ENCODE measurements at regions not wholly inside any gene's neighbourhood (a gene's known extent, or its start where the extent isn't known, plus 50 kb on each side); places are given as distances from the start of the nearest gene placed in this dataset.

GRCh38 chr13:34623331-34623730, 318.7 kb upstream of the NBEA start:
- 94 to 100% methylated on average over 3 to 4 of the region's 4 CpGs for WGBS, 2 donors
- Histone ChIP-seq H3K36me3 (no peaks in the 10 kb centered on the region), H3K4me1 (no peaks in the 10 kb centered on the region), H3K27me3 (no peaks in the 10 kb centered on the region), H3K9me3 (no peaks in the 10 kb centered on the region), H3K4me3 (replicated peaks in 1 of 3) (no peak overlapping the region), H3K27ac (no peak overlapping the region)
- TF ChIP-seq POLR2A (IDR thresholded peaks at IDR 0.05) (no peak), CTCF (IDR thresholded peaks at IDR 0.05) (no peak)
- intact Hi-C loops (cut with DNase I) = no loop called here
- no peak for DNase-seq

GRCh38 chr13:34627509-34628208, 314.4 kb upstream of the NBEA start:
- H3K36me3 ChIP-seq = no peaks in the 10 kb centered on the region
- 67 to 70% methylated on average over 9 of the region's 9 CpGs for WGBS, 2 donors
- no peak overlapping the region for H3K4me3 ChIP-seq (replicated peaks in 1 of 3)
- no peaks in the 10 kb centered on the region for H3K27me3 ChIP-seq
- TF ChIP-seq POLR2A (IDR thresholded peaks at IDR 0.05) = no peak
- no peak for TF ChIP-seq CTCF (IDR thresholded peaks at IDR 0.05)
- H3K9me3 ChIP-seq = no peaks in the 10 kb centered on the region
- no peaks in the 10 kb centered on the region for H3K4me1 ChIP-seq
- no peak overlapping the region for H3K27ac ChIP-seq
- intact Hi-C loops (cut with DNase I) = no loop called here
- no peak for DNase-seq

GRCh38 chr13:34628209-34628682, 313.8 kb upstream of the NBEA start:
- TF ChIP-seq POLR2A (IDR thresholded peaks at IDR 0.05) (no peak), CTCF (IDR thresholded peaks at IDR 0.05) (no peak)
- Histone ChIP-seq H3K4me3 (replicated peaks in 1 of 3) (no peak overlapping the region), H3K27ac (no peak overlapping the region), H3K36me3 (no peaks in the 10 kb centered on the region), H3K27me3 (no peaks in the 10 kb centered on the region), H3K4me1 (no peaks in the 10 kb centered on the region), H3K9me3 (no peaks in the 10 kb centered on the region)
- intact Hi-C loops (cut with DNase I) = no loop called here
- no peak for DNase-seq
- 64 to 73% methylated on average over 5 of the region's 5 CpGs for WGBS, 2 donors

- intact Hi-C loops (cut with DNase I) = no loop called here
- H3K27ac ChIP-seq = no peak overlapping the region
- H3K9me3 ChIP-seq = no peaks in the 10 kb centered on the region
- no peak overlapping the region for H3K4me3 ChIP-seq (replicated peaks in 1 of 3)
- H3K27me3 ChIP-seq = no peaks in the 10 kb centered on the region
- no peak for TF ChIP-seq POLR2A (IDR thresholded peaks at IDR 0.05)
- no peak for TF ChIP-seq CTCF (IDR thresholded peaks at IDR 0.05)
- H3K4me1 ChIP-seq = no peaks in the 10 kb centered on the region
- H3K36me3 ChIP-seq = no peaks in the 10 kb centered on the region
- 84 to 87% methylated on average over 2 of the region's 2 CpGs for WGBS, 2 donors
- no peak for DNase-seq
Observed at GRCh38 chr13:34634448-34634847, 307.6 kb upstream of the NBEA start.

- no peak overlapping the region for H3K27ac ChIP-seq
- H3K27me3 ChIP-seq = no peaks in the 10 kb centered on the region
- no peak overlapping the region for H3K4me3 ChIP-seq (replicated peaks in 1 of 3)
- DNase-seq = no peak
- WGBS, 2 donors = 78 to 85% methylated on average over 1 of the region's 1 CpG
- intact Hi-C loops (cut with DNase I) = no loop called here
- peaks cover 0 to 3% of the 10 kb centered on the region in 2 donors for H3K4me1 ChIP-seq
- no peaks in the 10 kb centered on the region for H3K9me3 ChIP-seq
- no peak for TF ChIP-seq CTCF (IDR thresholded peaks at IDR 0.05)
- no peak for TF ChIP-seq POLR2A (IDR thresholded peaks at IDR 0.05)
- H3K36me3 ChIP-seq = no peaks in the 10 kb centered on the region
Observed at GRCh38 chr13:34637138-34637537, 304.9 kb upstream of the NBEA start.

All from thyroid gland (tissue), 4 donors.